ENCODE measurements at regions not wholly inside any gene's neighbourhood (a gene's known extent, or its start where the extent isn't known, plus 50 kb on each side); places are given as distances from the start of the nearest gene placed in this dataset.
"Not testable (repeated sequence)": the region's sequence is repeated elsewhere in the genome, so short reads cannot be mapped to it uniquely, and the experiment has no call there.

DNA sequence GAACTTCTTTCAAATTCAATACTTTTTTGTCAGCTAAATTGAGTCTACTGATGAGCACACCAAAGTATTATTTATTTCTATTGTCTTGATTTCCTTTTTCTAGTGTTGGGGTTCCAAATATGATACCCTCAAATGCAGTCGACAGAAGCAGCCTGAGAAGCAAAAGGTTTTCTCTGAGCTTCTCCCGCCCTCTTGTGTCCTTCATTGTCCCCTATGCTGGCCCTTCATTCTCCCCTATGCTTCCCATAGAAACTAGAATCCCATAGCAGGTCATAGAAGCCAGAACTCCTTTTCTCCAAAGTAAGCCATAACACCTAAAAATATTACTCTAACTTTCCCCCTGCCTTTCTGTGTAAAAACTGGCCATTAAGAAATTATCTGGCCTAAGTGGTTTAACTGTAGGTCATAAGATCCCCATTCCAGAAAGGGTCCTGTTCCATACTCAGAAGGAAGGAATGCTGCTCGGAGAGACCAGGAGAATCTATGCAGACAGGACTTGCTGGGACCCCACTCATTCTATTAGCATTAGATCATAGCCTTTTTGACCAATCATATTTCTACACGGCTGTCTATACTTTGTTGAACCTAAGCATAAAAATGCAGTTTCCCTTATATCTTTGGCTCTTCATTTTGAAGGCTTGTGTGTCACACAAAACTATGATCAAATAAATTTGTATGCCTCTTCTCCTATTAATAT lies 764.6 kb upstream of the PKDCC start:
- DNase-seq (ENCODE audit: low spot score), result no peak

DNA sequence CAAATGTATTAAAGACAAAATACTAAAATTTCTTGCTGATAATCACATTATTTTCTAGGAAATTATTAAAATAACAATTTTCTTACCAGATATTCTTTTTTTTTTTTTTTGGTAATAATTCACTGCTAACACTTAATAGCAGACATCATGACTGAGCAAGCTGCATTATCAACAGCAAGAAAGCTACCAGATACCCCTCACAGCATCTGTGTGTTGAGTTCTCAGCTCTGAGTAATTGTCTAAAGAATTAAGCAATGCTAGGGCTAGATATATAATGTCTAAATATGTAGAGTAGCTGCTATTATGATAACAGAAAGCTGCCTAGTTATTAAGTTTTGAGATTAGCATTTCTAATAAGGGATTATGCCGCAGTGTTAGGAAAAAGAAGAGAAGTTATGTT lies 754.3 kb upstream of the PKDCC start:
- no peak for DNase-seq (ENCODE audit: low spot score)

DNA sequence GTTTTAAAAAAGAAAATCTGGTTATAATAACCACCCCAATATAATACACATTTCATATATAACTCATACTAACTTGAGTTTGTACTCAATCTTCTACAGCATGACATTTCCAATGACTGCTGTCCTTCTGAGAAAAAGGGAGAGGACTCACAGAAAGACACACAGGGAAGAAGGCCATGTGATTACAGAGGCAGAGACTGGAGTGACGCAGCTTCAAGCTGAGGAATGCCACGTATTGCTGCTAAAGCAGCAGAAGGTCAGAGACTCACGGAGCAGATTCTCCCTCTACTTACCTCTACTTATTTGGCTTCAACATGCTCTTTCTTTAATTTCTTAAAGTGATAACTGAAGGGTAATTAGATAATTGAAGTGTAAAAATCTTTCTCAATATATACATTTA lies 753.5 kb upstream of the PKDCC start:
- DNase-seq (ENCODE audit: low spot score), result no peak

DNA sequence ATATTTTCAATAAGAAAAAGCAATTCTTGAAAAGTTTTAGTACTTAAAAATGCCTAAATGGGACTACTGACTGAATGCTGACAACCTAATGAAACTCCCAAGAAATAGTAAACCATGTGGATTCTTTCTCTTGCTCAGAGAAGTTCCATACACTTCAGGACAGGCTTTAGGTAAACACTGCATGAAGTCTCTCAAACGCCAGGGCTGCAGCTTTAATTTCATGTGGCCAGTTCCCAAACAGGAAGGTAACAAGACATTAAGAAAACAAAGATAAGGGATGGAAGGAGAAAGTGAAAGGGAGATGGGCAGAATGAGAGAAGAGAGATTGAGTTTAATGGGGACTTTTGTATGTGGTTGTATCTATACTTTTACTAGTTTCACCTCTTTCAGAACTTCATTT lies 734.7 kb upstream of the PKDCC start:
- DNase-seq (ENCODE audit: low spot score), result no peak

- DNase-seq (ENCODE audit: low spot score), result no peak
These were observed 733.2 kb upstream of the PKDCC start for GRCh38 chr2:41314511-41315070.

- no peak for DNase-seq (ENCODE audit: low spot score)
These were observed 728.4 kb upstream of the PKDCC start for GRCh38 chr2:41319437-41319836.

GRCh38 chr2:41320491-41320890 lies 727.3 kb upstream of the PKDCC start:
- no peak for DNase-seq (ENCODE audit: low spot score)

DNA sequence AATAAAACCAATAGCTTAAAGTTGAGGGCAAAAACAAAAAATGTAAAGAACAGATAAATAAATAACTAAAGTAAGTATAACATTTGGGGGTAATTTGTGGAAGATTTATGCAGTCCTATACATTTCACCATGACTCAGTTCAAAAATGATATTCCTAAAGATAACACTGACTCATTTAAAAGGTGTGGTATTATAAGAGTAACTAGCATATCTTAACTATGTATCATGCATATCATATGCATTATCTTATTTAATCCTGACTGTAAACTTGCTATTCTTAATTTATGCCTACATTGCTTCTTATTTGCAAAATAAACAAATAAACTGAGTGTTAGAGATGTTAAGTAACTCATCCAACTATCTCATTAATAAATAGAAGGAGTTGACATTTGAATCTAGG lies 726.5 kb upstream of the PKDCC start:
- no peak for DNase-seq (ENCODE audit: low spot score)

GRCh38 chr2:41326851-41327250 lies 721.0 kb upstream of the PKDCC start:
- no peak for DNase-seq (ENCODE audit: low spot score)

- no peak for DNase-seq (ENCODE audit: low spot score)
These were observed 718.8 kb upstream of the PKDCC start for GRCh38 chr2:41329040-41329439.

- no peak for DNase-seq (ENCODE audit: low spot score)
These were observed 713.7 kb upstream of the PKDCC start for GRCh38 chr2:41334159-41334558.

- not testable (repeated sequence) for DNase-seq (ENCODE audit: low spot score)
These were observed 712.2 kb upstream of the PKDCC start for GRCh38 chr2:41335573-41335972.

DNA sequence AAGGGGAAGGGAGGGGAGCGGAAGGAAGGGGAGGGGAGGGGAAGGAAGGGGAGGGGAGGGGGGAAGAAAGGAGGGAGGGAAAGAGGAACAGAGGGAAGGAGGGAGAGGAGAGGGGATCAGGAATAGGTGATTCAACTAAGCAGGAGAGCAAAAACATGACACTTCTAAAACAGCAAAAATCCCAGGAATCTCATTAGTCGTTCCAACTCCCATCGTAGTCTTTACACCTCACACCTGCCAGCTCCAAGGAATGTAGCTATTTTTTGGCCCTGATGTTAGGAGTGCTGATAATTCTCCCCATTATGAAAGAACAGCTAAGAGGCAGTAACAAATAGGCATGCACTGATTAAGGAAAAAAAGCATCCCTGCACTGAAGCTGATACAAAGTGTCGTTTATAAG lies 709.9 kb upstream of the PKDCC start:
- DNase-seq (ENCODE audit: low spot score), result no peak

- no peak for DNase-seq (ENCODE audit: low spot score)
These were observed 703.3 kb upstream of the PKDCC start for GRCh38 chr2:41344529-41344928.

- no peak for DNase-seq (ENCODE audit: low spot score)
These were observed 694.8 kb upstream of the PKDCC start for GRCh38 chr2:41353060-41353459.

- no peak for DNase-seq (ENCODE audit: low spot score)
These were observed 692.0 kb upstream of the PKDCC start for GRCh38 chr2:41355794-41356193.

DNA sequence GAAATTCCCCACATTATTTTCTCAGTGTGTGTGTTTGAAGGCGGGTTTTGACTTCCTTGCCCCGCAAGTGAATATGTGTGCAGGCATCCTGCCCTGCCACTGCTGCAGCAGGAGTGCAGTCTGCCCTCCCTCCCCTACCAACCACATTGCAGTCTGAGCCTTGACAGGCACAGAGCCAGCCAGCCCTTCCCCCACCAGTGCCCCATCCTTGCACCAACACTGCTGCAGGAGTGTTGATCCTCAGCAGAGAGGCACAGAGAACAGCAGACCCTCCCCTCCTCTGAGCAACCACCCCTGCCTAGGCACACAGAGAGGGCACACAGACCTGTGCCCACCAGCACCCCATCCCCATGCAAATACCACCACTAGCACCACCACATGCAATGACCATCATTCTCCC lies 683.0 kb upstream of the PKDCC start:
- DNase-seq (ENCODE audit: low spot score), result no peak

GRCh38 chr2:41375901-41376300 lies 671.9 kb upstream of the PKDCC start:
- no peak for DNase-seq (ENCODE audit: low spot score)

GRCh38 chr2:41377837-41378236 lies 670.0 kb upstream of the PKDCC start:
- no peak for DNase-seq (ENCODE audit: low spot score)

DNA sequence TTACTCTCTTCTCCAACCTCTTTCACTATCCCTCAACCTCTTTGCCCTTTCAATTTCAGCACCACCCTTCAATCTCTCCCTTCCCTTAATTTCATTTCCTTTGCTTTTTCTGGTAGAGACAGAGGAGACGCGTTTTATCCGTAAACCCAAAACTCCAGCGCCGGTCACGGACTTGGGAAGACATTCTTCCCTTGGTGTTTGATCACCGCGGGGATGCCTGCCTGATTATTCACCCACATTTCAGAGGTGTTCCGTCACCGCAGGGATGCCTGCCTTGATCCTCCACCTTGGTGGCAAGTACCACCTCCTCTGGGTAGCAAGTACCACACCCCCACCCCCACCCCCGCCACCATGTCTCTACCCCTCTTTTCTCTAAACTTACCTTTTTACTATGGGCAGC lies 669.4 kb upstream of the PKDCC start:
- no peak for DNase-seq (ENCODE audit: low spot score)

DNA sequence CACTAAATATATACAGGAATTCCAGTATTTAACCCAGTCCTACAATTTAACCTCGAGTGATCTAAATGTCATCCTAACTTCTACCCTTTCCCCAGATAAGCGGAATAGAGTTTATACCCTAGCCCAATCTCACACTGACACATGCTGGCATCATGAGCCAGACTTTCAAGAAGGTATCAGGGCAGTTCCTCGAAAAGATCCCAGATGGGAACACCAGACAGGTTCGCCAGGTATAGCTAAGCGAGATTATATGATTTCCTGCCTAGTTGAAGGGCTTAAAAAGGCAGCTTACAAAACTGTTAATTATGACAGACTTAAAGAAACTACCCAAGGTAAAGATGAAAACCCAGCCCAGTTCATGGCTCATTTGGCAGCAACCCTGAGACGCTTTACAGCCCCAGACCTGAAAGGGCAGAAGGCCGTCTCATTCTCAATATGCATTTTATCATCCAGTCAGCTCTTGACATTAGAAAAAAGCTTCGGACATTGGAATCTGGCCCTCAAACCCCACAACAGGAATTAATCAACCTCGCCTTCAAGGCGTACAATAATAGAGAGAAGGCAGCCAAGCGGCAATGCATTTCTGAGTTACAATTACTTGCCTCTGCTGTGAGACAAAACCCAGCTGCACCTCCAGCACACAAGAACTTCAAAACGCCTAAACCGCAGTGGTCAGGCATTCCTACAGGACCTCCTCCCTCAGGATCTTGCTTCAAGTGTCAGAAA lies 668.2 kb upstream of the PKDCC start:
- no peak for DNase-seq (ENCODE audit: low spot score)

GRCh38 chr2:41381701-41382100 lies 666.1 kb upstream of the PKDCC start:
- DNase-seq (ENCODE audit: low spot score), result no peak

GRCh38 chr2:41387519-41387918 lies 660.3 kb upstream of the PKDCC start:
- no peak for DNase-seq (ENCODE audit: low spot score)

Data from mesenteric fat pad (tissue), 1 donor.